K562 (cell line): ENCODE measurements at regions not wholly inside any gene's neighbourhood (a gene's known extent, or its start where the extent isn't known, plus 50 kb on each side); places are given as distances from the start of the nearest gene placed in this dataset.

ENCODE experiments used
- ATAC-seq: fragments of 200-7000 bp; cut with Tn5 transposase; 3 replicates; pipeline ENCODE4 v1.9.1; 2020; ENCODE audit warnings: moderate library complexity
- BruUV-seq: library from RNA; stranded (reverse); fragments of 400-500 nt; replicated peaks from 2 replicates; lab custom pipeline; 2021; lab: Mats Ljungman, UMichigan
- CTCF ChIA-PET: fragments of 300-600 bp; formaldehyde crosslinking; extraction: SDS; loops from one replicate; lab custom pipeline; 2021; ENCODE audit warnings: low intra/inter-chr PET ratio; lab: Yijun Ruan, JAX
- POLR2A ChIA-PET: fragments of 300-600, 350-650 bp; sonication (Branson Sonifier 250); formaldehyde crosslinking; extraction: SDS; loops from one replicate; lab custom pipeline; 2021; ENCODE audit warnings: antibody characterized with exemption, inconsistent platforms; lab: Yijun Ruan, JAX
- DNase-seq, 4 experiments: peaks; one replicate each; pipeline versions ENCODE4 v3.0.0 to v3.0.0-alpha.2; 2011 to 2018; ENCODE audit warnings: low spot score in 3 of 4, mixed read lengths in 3 of 4; ENCODE audit errors: extremely low read depth in 1 of 4
- FAIRE-seq: peaks from 2 replicates; lab custom pipeline; 2011; peaks lifted over from hg19 to GRCh38; lab: Jason Lieb, UNC
- H2AFZ ChIP-seq: 2 replicates; pipeline ENCODE4 v1.6.0; 2011; ENCODE audit warnings: low read depth, low read length, control low read depth, inconsistent platforms
- H3K27ac ChIP-seq: fragments of 200-600 bp; 3 replicates; pipeline ENCODE4 v1.8.0; 2011; ENCODE audit warnings: low read depth, mild to moderate bottlenecking, control low read depth, inconsistent platforms, low read length, moderate library complexity, mixed read lengths; ENCODE audit errors: extremely low read depth
- H3K27me3 ChIP-seq, 2 experiments: fragments of 300-600 bp in 1 of 2; 2 replicates in 1 of 2; 3 replicates in 1 of 2; pipeline versions ENCODE4 v1.6.0 to v1.8.0; 2011; ENCODE audit warnings: inconsistent platforms in 2 of 2, low read length in 2 of 2, mild to moderate bottlenecking in 1 of 2, mixed read lengths in 1 of 2, moderate library complexity in 1 of 2; ENCODE audit not compliant: control insufficient read depth in 2 of 2, insufficient read depth in 2 of 2
- H3K36me3 ChIP-seq: fragments of 300-600 bp; 3 replicates; pipeline ENCODE4 v1.8.0; 2011; ENCODE audit warnings: mild to moderate bottlenecking, low read length, inconsistent platforms; ENCODE audit not compliant: control insufficient read depth, insufficient read depth
- H3K4me1 ChIP-seq, 2 experiments: fragments of 200-600 bp in 1 of 2; replicated peaks in 1 of 2; 2 replicates in 1 of 2; 3 replicates in 1 of 2; pipeline versions ENCODE4 v1.5.1 to v1.8.0; 2011; ENCODE audit warnings: inconsistent platforms in 2 of 2, low read length in 2 of 2, mild to moderate bottlenecking in 1 of 2, mixed read lengths in 1 of 2, moderate library complexity in 1 of 2; ENCODE audit not compliant: control insufficient read depth in 2 of 2, insufficient read depth in 2 of 2
- H3K4me2 ChIP-seq: 2 replicates; pipeline ENCODE4 v1.6.1; 2011; ENCODE audit warnings: low read length, control low read depth, inconsistent platforms, mixed read lengths; ENCODE audit not compliant: insufficient read depth
- H3K4me3 ChIP-seq: fragments of 200-600 bp; sonication (generic), shearing (Covaris generic); 2 replicates; pipeline ENCODE4 v1.5.1; 2016; ENCODE audit warnings: control low read depth, inconsistent platforms
- H3K79me2 ChIP-seq: fragments of 200-600 bp; 3 replicates; pipeline ENCODE4 v1.8.0; 2011; ENCODE audit warnings: low read length, inconsistent platforms; ENCODE audit not compliant: control insufficient read depth, insufficient read depth
- H3K9ac ChIP-seq, 2 experiments: 2 replicates each; pipeline versions ENCODE4 v1.6.0 to v1.6.1; 2011; ENCODE audit warnings: low read depth in 2 of 2, low read length in 2 of 2, control low read depth in 1 of 2, inconsistent platforms in 1 of 2, mild to moderate bottlenecking in 1 of 2, mixed read lengths in 1 of 2; ENCODE audit not compliant: insufficient read depth in 1 of 2
- H3K9me1 ChIP-seq: one replicate; pipeline ENCODE4 v1.6.0; 2011; ENCODE audit warnings: inconsistent platforms, mild to moderate bottlenecking, low read length, moderate library complexity; ENCODE audit not compliant: control insufficient read depth, insufficient read depth
- H3K9me3 ChIP-seq: replicated peaks from 2 replicates; pipeline ENCODE4 v1.5.1; 2011; ENCODE audit warnings: low read depth, low read length, inconsistent platforms; ENCODE audit not compliant: control insufficient read depth, insufficient read depth
- H4K20me1 ChIP-seq: replicated peaks from 2 replicates; pipeline ENCODE4 v1.6.1; 2011; ENCODE audit warnings: low read length, inconsistent platforms, mixed read lengths; ENCODE audit not compliant: control insufficient read depth, insufficient read depth
- ATF7 ChIP-seq: fragments of 450-650 bp; IDR thresholded peaks from 2 replicates; pipeline ENCODE4 v1.7.1; 2014; ENCODE audit warnings: mild to moderate bottlenecking, moderate library complexity
- CEBPB ChIP-seq: fragments of 450-650 bp; IDR thresholded peaks from 2 replicates; pipeline ENCODE4 v1.6.1; 2016; ENCODE audit warnings: missing genetic modification characterization, missing compliant biosample characterization
- ETV5 ChIP-seq: sonication (generic); formaldehyde crosslinking; IDR thresholded peaks from 2 replicates; pipeline ENCODE4 v1.4.0; 2020; ENCODE audit warnings: low read depth, mild to moderate bottlenecking, missing genetic modification reagents
- JUN ChIP-seq, 2 experiments: sonication (generic) in 1 of 2; formaldehyde crosslinking in 1 of 2; IDR thresholded peaks; 2 replicates each; pipeline versions ENCODE4 v1.6.1 to v1.8.0; 2012 to 2022; ENCODE audit warnings: borderline replicate concordance in 2 of 2, mild to moderate bottlenecking in 2 of 2, improper control_type of control experiment in 1 of 2, low read depth in 1 of 2, low read length in 1 of 2, missing genetic modification reagents in 1 of 2
- KDM5B ChIP-seq: fragments of 200-600 bp; sonication (generic); IDR thresholded peaks from 2 replicates; pipeline ENCODE4 v1.6.1; 2012; ENCODE audit warnings: low read depth, mild to moderate bottlenecking, moderate library complexity, low read length, control low read depth, inconsistent platforms; ENCODE audit not compliant: insufficient replicate concordance
- MEIS2 ChIP-seq: fragments of 450-650 bp; IDR thresholded peaks from 2 replicates; pipeline ENCODE4 v1.6.1; 2014; ENCODE audit warnings: mild to moderate bottlenecking; ENCODE audit not compliant: partially characterized antibody
- PHF21A ChIP-seq: fragments of 450-650 bp; IDR thresholded peaks from 2 replicates; pipeline ENCODE4 v1.6.1; 2017; ENCODE audit warnings: low read depth, borderline replicate concordance
- TGIF2 ChIP-seq: sonication (generic); formaldehyde crosslinking; IDR thresholded peaks from 2 replicates; pipeline ENCODE4 v1.8.1; 2022; ENCODE audit warnings: mild to moderate bottlenecking, missing genetic modification reagents, moderate library complexity
- USF2 ChIP-seq: sonication (generic); formaldehyde crosslinking; IDR thresholded peaks from 2 replicates; pipeline ENCODE4 v1.5.0; 2020; ENCODE audit warnings: missing genetic modification reagents
- ZBTB11 ChIP-seq, 3 experiments: fragments of 200-800 bp in 1 of 3; fragments of 250-450 bp in 1 of 3; fragments of 450-650 bp in 1 of 3; sonication (Bioruptor Pico) in 1 of 3; sonication (Bioruptor generic) in 1 of 3; formaldehyde crosslinking in 1 of 3; IDR thresholded peaks; 2 replicates each; pipeline versions ENCODE4 v1.6.1 to v1.8.0; 2016 to 2022; ENCODE audit warnings: mild to moderate bottlenecking in 2 of 3, missing genetic modification characterization in 2 of 3, missing compliant biosample characterization in 1 of 3, moderate library complexity in 1 of 3
- ZBTB26 ChIP-seq: fragments of 450-650 bp; formaldehyde crosslinking; IDR thresholded peaks from 2 replicates; pipeline ENCODE4 v1.4.0; 2022; ENCODE audit warnings: missing genetic modification characterization
- ZNF41 ChIP-seq: fragments of 250-450 bp; sonication (Bioruptor Pico); conservative IDR thresholded peaks from 2 replicates; pipeline ENCODE4 v1.4.0; 2020; ENCODE audit warnings: mild to moderate bottlenecking
- WGBS: fragments of 100-300 bp; shearing (Covaris generic); methylation state at CpG from one replicate; pipeline ENCODE4 v1.1.6; 2016; ENCODE audit warnings: low coverage, mixed read lengths; ENCODE audit not compliant: insufficient coverage; ENCODE audit errors: missing lambda C conversion rate; 5-methylcytosine and 5-hydroxymethylcytosine counted together
- in situ Hi-C: fragments of 300-500 bp; cut with MboI; formaldehyde crosslinking; loops from 4 replicates; pipeline ENCODE4 v1.15.0; 2018; ENCODE audit warnings: inconsistent platforms, mixed read lengths
- intact Hi-C: fragments of 100-400 bp; cut with micrococcal nuclease; formaldehyde crosslinking; loops from 2 replicates; pipeline ENCODE4 v1.14.2; 2022

- TF ChIP-seq ZBTB26 (CRISPR knock-in tag) (no peak), MEIS2 (no peak), ZNF41 (CRISPR knock-in tag) (no peak), PHF21A (no peak)
These were observed 1336.6 kb downstream of the BRINP3 start (continued) for GRCh38 chr1:189141056-189141455.

- ChIA-PET POLR2A (interaction anchor here (0.7 to 1.3 kb wide), 6 partner anchors 10 to 739 kb away, joined by 3 to 7 read pairs (median 3); no protein-coding TSS in a partner anchor), CTCF (no interaction called here)
- DNase-seq, result peak; percentile 23 to 80 (median 45)
- no peaks in the 10 kb centered on the region for H4K20me1 ChIP-seq
- H3K27ac ChIP-seq, result peak overlapping the region; percentile 55
- ATAC-seq, result peak; percentile 91
- H3K4me1 ChIP-seq, result no peaks in the 10 kb centered on the region
- WGBS, result 2% methylated on average over 21 of the region's 21 CpGs
- H3K27me3 ChIP-seq, result no peaks in the 10 kb centered on the region
- no peaks in the 10 kb centered on the region; the same call in 1 of the 2 replicates for H3K9me3 ChIP-seq
- in situ Hi-C loops, result no loop called here
- no peaks in the 10 kb centered on the region for H3K9me1 ChIP-seq
- H3K4me3 ChIP-seq, result peak overlapping the region; percentile 42
- H2AFZ ChIP-seq, result peak overlapping the region; percentile 66
- intact Hi-C loops, result loop anchor here (5.0 kb wide), 1 partner anchor 63 kb away; no protein-coding TSS in a partner anchor
- peak overlapping the region; percentile 65 for H3K4me2 ChIP-seq
- H3K9ac ChIP-seq, result peak overlapping the region; percentile 59 to 87
- no peaks in the 10 kb centered on the region for H3K36me3 ChIP-seq
- H3K79me2 ChIP-seq, result peaks cover 39% of the 10 kb centered on the region
- BruUV-seq, result TSS peak; percentile 70
- FAIRE-seq, result peak; percentile 49
- peak; percentile 38; the same call in 1 of the 2 replicates for TF ChIP-seq ETV5 (CRISPR knock-in tag)
- peak in 1 of 3 experiments; percentile 84; a peak in 2 of 6 replicates for TF ChIP-seq ZBTB11 (CRISPR knock-in tag; IDR thresholded peaks at IDR 0.05)
- no peak for TF ChIP-seq TGIF2 (CRISPR knock-in tag)
- peak; percentile 43; the same call in 1 of the 2 replicates for TF ChIP-seq ATF7
- TF ChIP-seq USF2, result 0 out of 2 replicates have a peak, but pooled peaks have one; percentile 32
- no peak for TF ChIP-seq JUN (IDR thresholded peaks at IDR 0.05; ENCODE audit: borderline replicate concordance, low read depth, low read length)
- no peak for TF ChIP-seq JUN (CRISPR knock-in tag; IDR thresholded peaks at IDR 0.05; ENCODE audit: borderline replicate concordance)
- TF ChIP-seq CEBPB (tag), result peak; percentile 22; the same call in 1 of the 2 replicates
- peak; percentile 97 for TF ChIP-seq KDM5B
These were observed 1327.9 kb downstream of the BRINP3 start for GRCh38 chr1:189149547-189150375.
